ENCODE measurements at regions not wholly inside any gene's neighbourhood (a gene's known extent, or its start where the extent isn't known, plus 50 kb on each side); places are given as distances from the start of the nearest gene placed in this dataset.

GRCh38 chr12:116687888-116688287, 50.0 kb downstream of the SPRING1 start:
- H3K27ac Mint-ChIP-seq (ENCODE audit: unreplicated experiment) = no peak overlapping the region
- peaks cover 1% of the 10 kb centered on the region for H3K27me3 Mint-ChIP-seq (ENCODE audit: low read depth)
- no peaks in the 10 kb centered on the region for H3K9me3 Mint-ChIP-seq (ENCODE audit: low read depth)
- H3K4me1 Mint-ChIP-seq (ENCODE audit: low read depth) = no peaks in the 10 kb centered on the region
- no peak overlapping the region for H3K4me3 Mint-ChIP-seq (ENCODE audit: unreplicated experiment)
- TF ChIP-seq CTCF (IDR thresholded peaks at IDR 0.05) = peak; percentile 71
- H3K36me3 Mint-ChIP-seq (ENCODE audit: low read depth) = peaks cover 1% of the 10 kb centered on the region
- no peak for DNase-seq (ENCODE audit: low spot score)

DNA sequence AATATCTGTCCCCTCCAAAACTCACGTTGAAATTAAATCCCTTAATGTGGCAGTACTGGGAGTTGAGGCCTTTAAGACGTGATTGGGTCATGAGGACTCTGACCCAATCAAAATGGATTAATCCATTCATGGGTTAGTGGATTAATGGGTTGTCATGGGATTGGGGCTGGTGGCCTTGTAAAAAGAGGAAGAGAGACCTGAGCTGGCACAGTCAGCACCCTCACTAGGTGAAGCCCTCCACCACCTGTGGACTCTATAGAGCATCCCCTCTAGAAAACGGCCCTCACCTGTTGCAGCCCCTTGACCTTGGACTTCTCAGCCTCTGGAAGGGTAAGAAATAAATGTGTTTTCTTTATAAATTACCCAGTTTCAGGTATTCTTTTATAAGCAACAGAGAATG, 53.0 kb downstream of the SPRING1 start:
- H3K27me3 Mint-ChIP-seq (ENCODE audit: low read depth) = no peaks in the 10 kb centered on the region
- no peak for DNase-seq (ENCODE audit: low spot score)
- no peak overlapping the region for H3K4me3 Mint-ChIP-seq (ENCODE audit: unreplicated experiment)
- H3K9me3 Mint-ChIP-seq (ENCODE audit: low read depth) = no peaks in the 10 kb centered on the region
- H3K4me1 Mint-ChIP-seq (ENCODE audit: low read depth) = no peaks in the 10 kb centered on the region
- H3K27ac Mint-ChIP-seq (ENCODE audit: unreplicated experiment) = no peak overlapping the region
- TF ChIP-seq CTCF (IDR thresholded peaks at IDR 0.05) = no peak
- peaks cover 1% of the 10 kb centered on the region for H3K36me3 Mint-ChIP-seq (ENCODE audit: low read depth)

GRCh38 chr12:116677202-116677661, 60.6 kb downstream of the SPRING1 start:
- Mint-ChIP-seq H3K36me3 (ENCODE audit: low read depth) (no peaks in the 10 kb centered on the region), H3K4me1 (ENCODE audit: low read depth) (peaks cover 13% of the 10 kb centered on the region), H3K27me3 (ENCODE audit: low read depth) (peaks cover 1% of the 10 kb centered on the region), H3K27ac (ENCODE audit: unreplicated experiment) (no peak overlapping the region), H3K4me3 (ENCODE audit: unreplicated experiment) (no peak overlapping the region), H3K9me3 (ENCODE audit: low read depth) (no peaks in the 10 kb centered on the region)
- no peak for DNase-seq (ENCODE audit: low spot score)
- no peak for TF ChIP-seq CTCF (IDR thresholded peaks at IDR 0.05)

GRCh38 chr12:116675339-116676107, 62.3 kb downstream of the SPRING1 start:
- H3K27ac Mint-ChIP-seq (ENCODE audit: unreplicated experiment) = no peak overlapping the region
- no peaks in the 10 kb centered on the region for H3K9me3 Mint-ChIP-seq (ENCODE audit: low read depth)
- peaks cover 1% of the 10 kb centered on the region for H3K27me3 Mint-ChIP-seq (ENCODE audit: low read depth)
- no peak for TF ChIP-seq CTCF (IDR thresholded peaks at IDR 0.05)
- no peak for DNase-seq (ENCODE audit: low spot score)
- no peaks in the 10 kb centered on the region for H3K36me3 Mint-ChIP-seq (ENCODE audit: low read depth)
- H3K4me1 Mint-ChIP-seq (ENCODE audit: low read depth) = peaks cover 13% of the 10 kb centered on the region
- H3K4me3 Mint-ChIP-seq (ENCODE audit: unreplicated experiment) = no peak overlapping the region

GRCh38 chr12:116674643-116675183, 63.2 kb downstream of the SPRING1 start:
- Mint-ChIP-seq H3K36me3 (ENCODE audit: low read depth) (no peaks in the 10 kb centered on the region), H3K4me1 (ENCODE audit: low read depth) (peaks cover 13% of the 10 kb centered on the region), H3K4me3 (ENCODE audit: unreplicated experiment) (no peak overlapping the region), H3K27ac (ENCODE audit: unreplicated experiment) (no peak overlapping the region), H3K9me3 (ENCODE audit: low read depth) (no peaks in the 10 kb centered on the region), H3K27me3 (ENCODE audit: low read depth) (peaks cover 1% of the 10 kb centered on the region)
- DNase-seq (ENCODE audit: low spot score) = no peak
- TF ChIP-seq CTCF (IDR thresholded peaks at IDR 0.05) = no peak
